Neuronal stem cell (in vitro differentiated cells): ENCODE measurements at regions not wholly inside any gene's neighbourhood (a gene's known extent, or its start where the extent isn't known, plus 50 kb on each side); places are given as distances from the start of the nearest gene placed in this dataset.

Experiments used
- DNase-seq: peaks from one replicate; pipeline ENCODE4 v3.0.0-alpha.2; 2013; ENCODE audit warnings: low spot score
- H2AFZ ChIP-seq: one replicate; pipeline ENCODE4 v1.6.1; 2013; ENCODE audit warnings: mild to moderate bottlenecking, low read length, inconsistent platforms
- H2AK5ac ChIP-seq: 2 replicates; pipeline ENCODE4 v1.6.1; 2013; ENCODE audit warnings: low read depth, mild to moderate bottlenecking, inconsistent platforms, low read length, moderate library complexity, mixed read lengths
- H2BK120ac ChIP-seq: 2 replicates; pipeline ENCODE4 v1.6.1; 2013; ENCODE audit warnings: low read depth, mild to moderate bottlenecking, inconsistent platforms, low read length, moderate library complexity, mixed read lengths
- H2BK12ac ChIP-seq: one replicate; pipeline ENCODE4 v1.6.1; 2013; ENCODE audit warnings: low read length, inconsistent platforms
- H2BK15ac ChIP-seq: 2 replicates; pipeline ENCODE4 v1.6.1; 2013; ENCODE audit warnings: mild to moderate bottlenecking, low read length, inconsistent platforms, mixed read lengths
- H2BK5ac ChIP-seq: one replicate; pipeline ENCODE4 v1.6.1; 2013; ENCODE audit warnings: inconsistent platforms, mild to moderate bottlenecking, low read length, moderate library complexity
- H3K14ac ChIP-seq: one replicate; pipeline ENCODE4 v1.6.1; 2013; ENCODE audit warnings: low read length, inconsistent platforms
- H3K18ac ChIP-seq: 2 replicates; pipeline ENCODE4 v1.6.1; 2013; ENCODE audit warnings: low read length, inconsistent platforms
- H3K23ac ChIP-seq: 2 replicates; pipeline ENCODE4 v1.6.1; 2013; ENCODE audit warnings: low read depth, mild to moderate bottlenecking, mixed read lengths, low read length, inconsistent platforms; ENCODE audit not compliant: poor library complexity
- H3K27ac ChIP-seq: replicated peaks from 3 replicates; pipeline ENCODE4 v1.5.1; 2013; ENCODE audit warnings: low read length, inconsistent platforms
- H3K27me3 ChIP-seq, 3 experiments: 2 replicates each; pipeline ENCODE4 v1.6.1; 2013; ENCODE audit warnings: low read length in 3 of 3, mild to moderate bottlenecking in 2 of 3, inconsistent platforms in 1 of 3, low read depth in 1 of 3, mixed read lengths in 1 of 3, moderate library complexity in 1 of 3; ENCODE audit not compliant: control insufficient read depth in 3 of 3, insufficient read depth in 3 of 3
- H3K36me3 ChIP-seq, 2 donors: replicated peaks in 1 of 2; 2 replicates each; pipeline ENCODE4 v1.6.1; 2013; ENCODE audit warnings: low read length in 2 of 2; ENCODE audit not compliant: control insufficient read depth in 2 of 2, insufficient read depth in 2 of 2
- H3K4ac ChIP-seq: 2 replicates; pipeline ENCODE4 v1.6.1; 2013; ENCODE audit warnings: inconsistent platforms, mild to moderate bottlenecking, low read length, moderate library complexity
- H3K4me1 ChIP-seq, 2 donors: 1 replicate in 1 of 2; 2 replicates in 1 of 2; pipeline ENCODE4 v1.6.1; 2013; ENCODE audit warnings: low read length in 2 of 2, low read depth in 1 of 2; ENCODE audit not compliant: control insufficient read depth in 2 of 2, insufficient read depth in 1 of 2
- H3K4me2 ChIP-seq: one replicate; pipeline ENCODE4 v1.6.1; 2013; ENCODE audit warnings: mild to moderate bottlenecking, low read length, inconsistent platforms; ENCODE audit not compliant: insufficient read depth, poor library complexity, severe bottlenecking
- H3K4me3 ChIP-seq, 2 donors: 2 replicates each; pipeline ENCODE4 v1.5.1; 2013; ENCODE audit warnings: low read length in 2 of 2, mild to moderate bottlenecking in 2 of 2, inconsistent platforms in 1 of 2, moderate library complexity in 1 of 2
- H3K79me1 ChIP-seq: one replicate; pipeline ENCODE4 v1.6.1; 2013; ENCODE audit warnings: low read depth, mild to moderate bottlenecking, inconsistent platforms, low read length, moderate library complexity
- H3K9ac ChIP-seq: one replicate; pipeline ENCODE4 v1.6.1; 2013; ENCODE audit warnings: mild to moderate bottlenecking, low read depth, low read length, inconsistent platforms; ENCODE audit not compliant: poor library complexity
- H3K9me3 ChIP-seq, 2 donors: replicated peaks in 1 of 2; 2 replicates each; pipeline versions ENCODE3 to v1.6.1; 2013; ENCODE audit warnings: low read length in 2 of 2, mild to moderate bottlenecking in 2 of 2, inconsistent platforms in 1 of 2, low read depth in 1 of 2, mixed read lengths in 1 of 2, moderate library complexity in 1 of 2; ENCODE audit not compliant: control insufficient read depth in 2 of 2, insufficient read depth in 1 of 2
- H4K8ac ChIP-seq: one replicate; pipeline ENCODE4 v1.6.1; 2013; ENCODE audit warnings: low read depth, mild to moderate bottlenecking, inconsistent platforms, low read length, moderate library complexity
- H4K91ac ChIP-seq: one replicate; pipeline ENCODE4 v1.6.1; 2013; ENCODE audit warnings: low read length, low read depth, mild to moderate bottlenecking, inconsistent platforms; ENCODE audit not compliant: poor library complexity
- WGBS, 2 donors: extraction: QIAGEN DNeasy Blood & Tissue Kit; methylation state at CpG; one replicate each; pipeline ENCODE4 v1.1.7; 2013; ENCODE audit warnings: missing lambda C conversion rate in 2 of 2, mixed read lengths in 1 of 2; ENCODE audit not compliant: insufficient read length in 2 of 2, insufficient replicate concordance in 1 of 2; ENCODE audit errors: extremely low coverage in 2 of 2; 5-methylcytosine and 5-hydroxymethylcytosine counted together

GRCh38 chr15:48003441-48003840, 117.3 kb upstream of the SLC24A5 start:
- no CpG with 5 or more reads among the region's 1 CpG for WGBS, 2 donors
- no peak overlapping the region for H2BK15ac ChIP-seq
- no peaks in the 10 kb centered on the region for H3K36me3 ChIP-seq
- H3K23ac ChIP-seq, result no peak overlapping the region
- H3K4me1 ChIP-seq, result no peaks in the 10 kb centered on the region
- no peak overlapping the region for H3K4me2 ChIP-seq
- H3K14ac ChIP-seq, result no peak overlapping the region
- H3K79me1 ChIP-seq, result no peaks in the 10 kb centered on the region
- H3K18ac ChIP-seq, result no peak overlapping the region
- no peaks in the 10 kb centered on the region for H3K9me3 ChIP-seq
- no peak overlapping the region for H4K8ac ChIP-seq
- H2BK5ac ChIP-seq, result no peak overlapping the region
- no peak overlapping the region for H3K4ac ChIP-seq
- no peak overlapping the region for H2AK5ac ChIP-seq
- no peak overlapping the region for H4K91ac ChIP-seq
- no peak for DNase-seq
- H3K27me3 ChIP-seq, result no peaks in the 10 kb centered on the region
- H3K4me3 ChIP-seq, result no peak overlapping the region
- no peak overlapping the region for H2BK12ac ChIP-seq
- no peak overlapping the region for H2AFZ ChIP-seq
- H2BK120ac ChIP-seq, result no peak overlapping the region
- H3K27ac ChIP-seq, result no peak overlapping the region
- H3K9ac ChIP-seq, result no peak overlapping the region

- Histone ChIP-seq H3K4me2 (no peak overlapping the region), H3K27ac (no peak overlapping the region), H4K91ac (no peak overlapping the region), H2BK15ac (no peak overlapping the region), H3K18ac (no peak overlapping the region), H3K23ac (no peak overlapping the region), H3K4me1 (no peaks in the 10 kb centered on the region), H3K27me3 (no peaks in the 10 kb centered on the region), H3K9ac (no peak overlapping the region), H3K79me1 (no peaks in the 10 kb centered on the region), H2BK5ac (no peak overlapping the region), H2BK120ac (no peak overlapping the region), H3K36me3 (no peaks in the 10 kb centered on the region), H2BK12ac (no peak overlapping the region), H3K14ac (no peak overlapping the region), H3K4ac (no peak overlapping the region), H3K9me3 (no peaks in the 10 kb centered on the region), H3K4me3 (no peak overlapping the region), H2AFZ (no peak overlapping the region), H2AK5ac (no peak overlapping the region), H4K8ac (no peak overlapping the region)
- WGBS, 2 donors, result no CpG with 5 or more reads among the region's 1 CpG
- DNase-seq, result no peak
Observed at GRCh38 chr15:48005077-48005476, 115.7 kb upstream of the SLC24A5 start.

- WGBS, 2 donors, result no CpG with 5 or more reads among the region's 7 CpGs
- H3K27me3 ChIP-seq, result no peaks in the 10 kb centered on the region
- H3K14ac ChIP-seq, result no peak overlapping the region
- no peak overlapping the region for H3K9ac ChIP-seq
- no peak overlapping the region for H3K18ac ChIP-seq
- no peaks in the 10 kb centered on the region for H3K9me3 ChIP-seq
- H2BK5ac ChIP-seq, result no peak overlapping the region
- H2AK5ac ChIP-seq, result no peak overlapping the region
- no peak overlapping the region for H4K8ac ChIP-seq
- DNase-seq, result no peak
- no peaks in the 10 kb centered on the region for H3K4me1 ChIP-seq
- H3K79me1 ChIP-seq, result no peaks in the 10 kb centered on the region
- no peak overlapping the region for H2BK15ac ChIP-seq
- H3K4me2 ChIP-seq, result no peak overlapping the region
- no peak overlapping the region for H4K91ac ChIP-seq
- no peak overlapping the region for H2AFZ ChIP-seq
- no peak overlapping the region for H3K23ac ChIP-seq
- no peak overlapping the region for H2BK120ac ChIP-seq
- H2BK12ac ChIP-seq, result no peak overlapping the region
- H3K4me3 ChIP-seq, result no peak overlapping the region
- no peak overlapping the region for H3K4ac ChIP-seq
- no peaks in the 10 kb centered on the region for H3K36me3 ChIP-seq
- no peak overlapping the region for H3K27ac ChIP-seq
Observed at GRCh38 chr15:48006031-48006511, 114.7 kb upstream of the SLC24A5 start.

GRCh38 chr15:48010316-48010715, 110.5 kb upstream of the SLC24A5 start:
- no peak overlapping the region for H3K23ac ChIP-seq
- no peak overlapping the region for H3K4ac ChIP-seq
- no CpG with 5 or more reads among the region's 4 CpGs for WGBS, 2 donors

More at GRCh38 chr15:48010316-48010715, 110.5 kb upstream of the SLC24A5 start:
- Histone ChIP-seq H4K8ac (no peak overlapping the region), H3K4me3 (no peak overlapping the region), H2BK12ac (no peak overlapping the region), H3K27ac (no peak overlapping the region), H3K9me3 (no peaks in the 10 kb centered on the region), H3K4me2 (no peak overlapping the region), H2AK5ac (no peak overlapping the region), H2BK5ac (no peak overlapping the region), H3K4me1 (no peaks in the 10 kb centered on the region), H3K18ac (no peak overlapping the region), H4K91ac (no peak overlapping the region), H2BK15ac (no peak overlapping the region), H3K79me1 (no peaks in the 10 kb centered on the region), H3K14ac (no peak overlapping the region), H3K27me3 (no peaks in the 10 kb centered on the region), H2AFZ (no peak overlapping the region), H3K36me3 (no peaks in the 10 kb centered on the region), H2BK120ac (no peak overlapping the region), H3K9ac (no peak overlapping the region)
- no peak for DNase-seq
